ENCODE measurements at regions not wholly inside any gene's neighbourhood (a gene's known extent, or its start where the extent isn't known, plus 50 kb on each side); places are given as distances from the start of the nearest gene placed in this dataset.

GRCh38 chr12:128008341-128008740, 258.6 kb upstream of the TMEM132C start:
- Histone ChIP-seq H3K27me3 (ENCODE audit: insufficient read depth, low read length) (no peaks in the 10 kb centered on the region), H2BK5ac (ENCODE audit: insufficient read length, low read length) (no peak overlapping the region), H3K4me1 (ENCODE audit: insufficient read depth, low read length) (no peaks in the 10 kb centered on the region), H4K8ac (replicated peaks; ENCODE audit: insufficient read length, low read depth, low read length) (no peak overlapping the region), H2BK20ac (ENCODE audit: low read depth, low read length, poor library complexity, severe bottlenecking) (no peak overlapping the region), H2BK120ac (ENCODE audit: low read depth, low read length, poor library complexity, severe bottlenecking) (no peak overlapping the region), H3K14ac (ENCODE audit: insufficient read depth, low read length) (no peak overlapping the region), H3K18ac (ENCODE audit: insufficient read length, low read depth, low read length) (no peak overlapping the region), H4K91ac (ENCODE audit: insufficient read length, low read depth, low read length) (no peak overlapping the region), H2AFZ (ENCODE audit: low read length) (no peak overlapping the region), H3K9me3 (ENCODE audit: control insufficient read depth, low read depth, low read length) (no peaks in the 10 kb centered on the region), H4K5ac (ENCODE audit: insufficient read length, low read depth, low read length) (no peak overlapping the region), H3K79me2 (ENCODE audit: insufficient read depth, low read length) (no peaks in the 10 kb centered on the region), H3K23ac (ENCODE audit: insufficient read length, low read depth, low read length) (no peak overlapping the region), H2BK15ac (ENCODE audit: low read depth, low read length) (no peak overlapping the region), H2AK5ac (ENCODE audit: insufficient read length, low read length) (no peak overlapping the region), H3K56ac (ENCODE audit: insufficient read length, low read depth, low read length) (no peak overlapping the region), H2BK12ac (ENCODE audit: insufficient read length, low read depth, low read length) (no peak overlapping the region), H3K23me2 (ENCODE audit: insufficient read length, low read depth, low read length, poor library complexity, severe bottlenecking) (no peaks in the 10 kb centered on the region), H3K4ac (ENCODE audit: low read depth, low read length) (no peak overlapping the region), H3K79me1 (ENCODE audit: insufficient read depth, low read depth, low read length, poor library complexity, severe bottlenecking) (no peaks in the 10 kb centered on the region), H3K4me2 (ENCODE audit: insufficient read depth, insufficient read length, low read length) (no peak overlapping the region), H4K20me1 (ENCODE audit: control insufficient read depth, insufficient read depth, insufficient read length) (no peaks in the 10 kb centered on the region), H3K9ac (ENCODE audit: extremely low read depth, insufficient read length, low read length) (no peak overlapping the region), H3T11ph (ENCODE audit: low read length) (no peak overlapping the region), H3K27ac (ENCODE audit: insufficient read length, low read depth, low read length) (no peak overlapping the region)
- no CpG with 5 or more reads among the region's 3 CpGs for WGBS (ENCODE audit: extremely low coverage, insufficient read length, low lambda C conversion rate)
- Mint-ChIP-seq H3K27ac (no peak overlapping the region), H3K27me3 (ENCODE audit: low read depth) (no peaks in the 10 kb centered on the region; the same call in 1 of the 2 replicates), H3K9me3 (no peaks in the 10 kb centered on the region), H3K4me1 (peaks cover 13 to 16% of the 10 kb centered on the region in 2 experiments), H3K36me3 (ENCODE audit: insufficient read depth in 1 of 3, low read depth in 3 of 3) (no peaks in the 10 kb centered on the region), H3K4me3 (no peak overlapping the region)
- no peak for DNase-seq
- TF ChIP-seq CTCF (conservative IDR thresholded peaks at IDR 0.05): no peak

All from H9 (cell line).